Keratinocyte (primary cell): ENCODE measurements at regions not wholly inside any gene's neighbourhood (a gene's known extent, or its start where the extent isn't known, plus 50 kb on each side); places are given as distances from the start of the nearest gene placed in this dataset.

Experiments
- DNase-seq: peaks from one replicate; pipeline ENCODE4 v3.0.0-alpha.2; 2011; ENCODE audit warnings: low read depth, missing footprints, low spot score
- FAIRE-seq: peaks from 2 replicates; lab custom pipeline; 2011; peaks lifted over from hg19 to GRCh38; lab: Jason Lieb, UNC
- H2AFZ ChIP-seq: 2 replicates; pipeline ENCODE4 v1.6.0; 2012; ENCODE audit warnings: low read length, control low read depth, inconsistent platforms; ENCODE audit not compliant: control insufficient read depth
- H3K27ac ChIP-seq: 2 replicates; pipeline ENCODE4 v1.5.1; 2011; ENCODE audit warnings: low read length; ENCODE audit not compliant: control insufficient read depth, insufficient read depth
- H3K27me3 ChIP-seq: 3 replicates; pipeline ENCODE4 v1.6.0; 2011; ENCODE audit warnings: low read length; ENCODE audit not compliant: control insufficient read depth, insufficient read depth; ENCODE audit errors: extremely low read depth
- H3K36me3 ChIP-seq, 2 experiments: 2 replicates in 1 of 2; 3 replicates in 1 of 2; pipeline ENCODE4 v1.5.1; 2011; ENCODE audit warnings: low read length in 2 of 2, mild to moderate bottlenecking in 1 of 2; ENCODE audit not compliant: control insufficient read depth in 2 of 2, insufficient read depth in 2 of 2; ENCODE audit errors: extremely low read depth in 1 of 2
- H3K4me1 ChIP-seq: 3 replicates; pipeline ENCODE4 v1.5.1; 2011; ENCODE audit warnings: low read length; ENCODE audit not compliant: control insufficient read depth, insufficient read depth; ENCODE audit errors: extremely low read depth
- H3K4me2 ChIP-seq: 3 replicates; pipeline ENCODE4 v1.6.0; 2011; ENCODE audit warnings: low read depth, low read length; ENCODE audit not compliant: control insufficient read depth, insufficient read depth; ENCODE audit errors: extremely low read depth
- H3K4me3 ChIP-seq, 3 experiments: fragments of 200-600 bp in 1 of 3; sonication (generic) in 1 of 3; 2 replicates in 2 of 3; 3 replicates in 1 of 3; pipeline ENCODE4 v1.5.1; 2011 to 2016; ENCODE audit warnings: low read length in 3 of 3, mild to moderate bottlenecking in 3 of 3, control low read depth in 2 of 3, inconsistent platforms in 1 of 3, low read depth in 1 of 3, mixed read lengths in 1 of 3, mixed run types in 1 of 3, moderate library complexity in 1 of 3; ENCODE audit not compliant: control insufficient read depth in 2 of 3, insufficient read depth in 2 of 3; ENCODE audit errors: extremely low read depth in 1 of 3
- H3K79me2 ChIP-seq: 2 replicates; pipeline ENCODE4 v1.6.0; 2012; ENCODE audit warnings: low read length; ENCODE audit not compliant: control insufficient read depth, insufficient read depth
- H3K9ac ChIP-seq: 3 replicates; pipeline ENCODE4 v1.6.0; 2011; ENCODE audit warnings: low read length; ENCODE audit not compliant: control insufficient read depth, insufficient read depth; ENCODE audit errors: extremely low read depth
- H3K9me1 ChIP-seq: 3 replicates; pipeline ENCODE4 v1.6.0; 2011; ENCODE audit warnings: low read length; ENCODE audit not compliant: control insufficient read depth, insufficient read depth; ENCODE audit errors: extremely low read depth
- H3K9me3 ChIP-seq: 2 replicates; pipeline ENCODE4 v1.5.1; 2012; ENCODE audit warnings: low read depth, low read length; ENCODE audit not compliant: control insufficient read depth
- H4K20me1 ChIP-seq: 3 replicates; pipeline ENCODE4 v1.6.0; 2011; ENCODE audit warnings: low read length; ENCODE audit not compliant: control insufficient read depth, insufficient read depth; ENCODE audit errors: extremely low read depth
- EZH2 ChIP-seq: IDR thresholded peaks from one replicate; pipeline ENCODE4 v1.6.1; 2012; ENCODE audit warnings: inconsistent platforms, mild to moderate bottlenecking, low read length, moderate library complexity
- dilution Hi-C: fragments of 300-500 bp; cut with MboI; formaldehyde crosslinking; loops from one replicate; pipeline ENCODE4 v1.7.0; 2020; ENCODE audit warnings: low sequenced_read_pairs; ENCODE audit not compliant: extremely low pct_ligation_motif_present
- TF ChIP-seq, protein P1 (sequence below), 3 experiments: IDR thresholded peaks in 1 of 3; conservative IDR thresholded peaks in 1 of 3; optimal IDR thresholded peaks in 1 of 3; 2 replicates in 2 of 3; 3 replicates in 1 of 3; pipeline versions ENCODE3 to v1.5.1; 2011; ENCODE audit warnings: low read length in 3 of 3, mild to moderate bottlenecking in 3 of 3, moderate library complexity in 2 of 3, control low read depth in 1 of 3, inconsistent platforms in 1 of 3; ENCODE audit not compliant: insufficient read depth in 2 of 3; ENCODE audit errors: extremely low read depth in 1 of 3

DNA sequence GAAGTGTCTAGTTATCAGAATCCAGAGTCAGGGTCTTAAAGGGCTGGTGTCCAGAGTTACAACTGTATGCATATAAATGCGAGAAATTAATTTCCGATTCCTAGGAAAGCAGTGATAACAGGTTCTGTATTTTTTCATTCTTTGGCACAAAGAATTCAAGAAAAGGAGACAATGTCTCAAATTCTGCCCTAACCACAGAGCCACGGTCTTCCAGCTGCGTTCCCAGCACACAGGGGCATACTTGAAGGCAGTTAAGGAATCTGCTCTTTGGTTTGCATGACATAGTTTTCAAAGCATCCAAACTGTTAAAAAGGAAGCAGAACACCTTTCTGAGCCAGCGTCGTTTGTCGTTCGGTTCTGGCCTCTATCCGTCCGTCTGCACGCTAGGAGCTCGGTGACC lies 416.9 kb upstream of the MKI67 start:
- no peaks in the 10 kb centered on the region for H3K36me3 ChIP-seq
- H3K4me3 ChIP-seq = no peak overlapping the region
- H3K27ac ChIP-seq = no peak overlapping the region
- peaks cover 10% of the 10 kb centered on the region for H3K27me3 ChIP-seq
- dilution Hi-C loops = no loop called here
- H3K9me3 ChIP-seq = peaks cover 2% of the 10 kb centered on the region
- H4K20me1 ChIP-seq = no peaks in the 10 kb centered on the region
- no peak overlapping the region for H3K9ac ChIP-seq
- FAIRE-seq = no peak
- H2AFZ ChIP-seq = no peak overlapping the region
- H3K79me2 ChIP-seq = no peaks in the 10 kb centered on the region
- no peaks in the 10 kb centered on the region for H3K9me1 ChIP-seq
- H3K4me1 ChIP-seq = no peaks in the 10 kb centered on the region
- no peak overlapping the region for H3K4me2 ChIP-seq
- DNase-seq = no peak
- TF ChIP-seq, protein P1, sequence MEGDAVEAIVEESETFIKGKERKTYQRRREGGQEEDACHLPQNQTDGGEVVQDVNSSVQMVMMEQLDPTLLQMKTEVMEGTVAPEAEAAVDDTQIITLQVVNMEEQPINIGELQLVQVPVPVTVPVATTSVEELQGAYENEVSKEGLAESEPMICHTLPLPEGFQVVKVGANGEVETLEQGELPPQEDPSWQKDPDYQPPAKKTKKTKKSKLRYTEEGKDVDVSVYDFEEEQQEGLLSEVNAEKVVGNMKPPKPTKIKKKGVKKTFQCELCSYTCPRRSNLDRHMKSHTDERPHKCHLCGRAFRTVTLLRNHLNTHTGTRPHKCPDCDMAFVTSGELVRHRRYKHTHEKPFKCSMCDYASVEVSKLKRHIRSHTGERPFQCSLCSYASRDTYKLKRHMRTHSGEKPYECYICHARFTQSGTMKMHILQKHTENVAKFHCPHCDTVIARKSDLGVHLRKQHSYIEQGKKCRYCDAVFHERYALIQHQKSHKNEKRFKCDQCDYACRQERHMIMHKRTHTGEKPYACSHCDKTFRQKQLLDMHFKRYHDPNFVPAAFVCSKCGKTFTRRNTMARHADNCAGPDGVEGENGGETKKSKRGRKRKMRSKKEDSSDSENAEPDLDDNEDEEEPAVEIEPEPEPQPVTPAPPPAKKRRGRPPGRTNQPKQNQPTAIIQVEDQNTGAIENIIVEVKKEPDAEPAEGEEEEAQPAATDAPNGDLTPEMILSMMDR (optimal IDR thresholded peaks at IDR 0.05 in 1 of 3, IDR thresholded peaks at IDR 0.05 in 1 of 3, conservative IDR thresholded peaks at IDR 0.05 in 1 of 3; ENCODE audit: extremely low read depth in 1 of 3, insufficient read depth in 2 of 3, low read length in 3 of 3) = no peak
- no peak for TF ChIP-seq EZH2

- no peak for FAIRE-seq
- Histone ChIP-seq H3K4me3 (no peak overlapping the region), H3K9me1 (no peaks in the 10 kb centered on the region), H3K79me2 (no peaks in the 10 kb centered on the region), H3K4me1 (no peaks in the 10 kb centered on the region), H3K9ac (no peak overlapping the region), H3K36me3 (no peaks in the 10 kb centered on the region), H3K27ac (no peak overlapping the region), H2AFZ (no peak overlapping the region), H4K20me1 (no peaks in the 10 kb centered on the region), H3K27me3 (peaks cover 9% of the 10 kb centered on the region), H3K4me2 (no peak overlapping the region), H3K9me3 (peaks cover 2% of the 10 kb centered on the region)
- DNase-seq = no peak
- dilution Hi-C loops = no loop called here
- TF ChIP-seq, protein P1 (optimal IDR thresholded peaks at IDR 0.05 in 1 of 3, IDR thresholded peaks at IDR 0.05 in 1 of 3, conservative IDR thresholded peaks at IDR 0.05 in 1 of 3; ENCODE audit: extremely low read depth in 1 of 3, insufficient read depth in 2 of 3, low read length in 3 of 3) = no peak
- TF ChIP-seq EZH2 = no peak
Observed at GRCh38 chr10:128545216-128545615, 419.0 kb upstream of the MKI67 start.
